NCI-H82 treated with DMSO at 0.1 percent for 48 hours (cell line): ENCODE measurements at regions not wholly inside any gene's neighbourhood (a gene's known extent, or its start where the extent isn't known, plus 50 kb on each side); places are given as distances from the start of the nearest gene placed in this dataset.
"Not testable (repeated sequence)": the region's sequence is repeated elsewhere in the genome, so short reads cannot be mapped to it uniquely, and the experiment has no call there.

Experiments used
- DNase-seq: peaks from one replicate; lab custom pipeline; 2025; ENCODE audit not compliant: unreplicated experiment; lab: John Stamatoyannopoulos, UW

DNA sequence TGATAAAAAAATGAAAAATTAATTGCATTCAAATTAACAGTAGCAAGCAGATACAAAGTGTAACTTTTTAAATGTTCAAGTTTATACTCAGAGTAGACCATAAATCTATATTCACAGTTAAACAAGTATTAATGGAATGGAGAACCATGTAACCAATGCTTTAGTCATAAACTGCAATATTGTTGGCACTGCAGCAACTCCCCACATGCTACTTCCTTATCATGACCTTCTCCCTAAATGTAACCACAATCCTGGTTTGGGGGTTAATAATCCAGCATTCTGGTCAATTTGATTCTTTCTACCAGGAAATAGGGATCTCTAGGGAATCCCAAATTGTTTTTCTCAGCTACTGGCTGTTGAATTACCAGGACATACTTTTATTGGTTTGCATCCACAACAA is 223.9 kb upstream of the DCAF8L1 start:
- DNase-seq, result no peak

DNA sequence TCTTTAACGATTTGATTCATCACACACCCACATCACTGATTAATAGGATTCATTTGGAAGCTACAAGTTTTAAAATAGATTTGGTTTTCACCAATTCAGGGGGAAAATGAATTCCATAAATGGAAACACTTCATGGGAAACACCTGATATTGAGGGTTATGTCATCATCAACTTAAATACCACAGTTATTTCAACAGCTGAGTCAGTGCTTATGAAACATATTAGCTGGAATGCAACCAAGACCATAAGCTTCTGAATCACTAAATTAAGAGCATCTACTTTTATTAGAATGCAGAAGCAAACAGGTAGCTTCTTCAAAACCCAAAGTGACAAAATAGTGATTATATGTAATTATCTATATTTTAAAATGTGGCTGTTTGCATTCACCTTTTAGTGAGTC is 207.8 kb upstream of the DCAF8L1 start:
- no peak for DNase-seq

DNA sequence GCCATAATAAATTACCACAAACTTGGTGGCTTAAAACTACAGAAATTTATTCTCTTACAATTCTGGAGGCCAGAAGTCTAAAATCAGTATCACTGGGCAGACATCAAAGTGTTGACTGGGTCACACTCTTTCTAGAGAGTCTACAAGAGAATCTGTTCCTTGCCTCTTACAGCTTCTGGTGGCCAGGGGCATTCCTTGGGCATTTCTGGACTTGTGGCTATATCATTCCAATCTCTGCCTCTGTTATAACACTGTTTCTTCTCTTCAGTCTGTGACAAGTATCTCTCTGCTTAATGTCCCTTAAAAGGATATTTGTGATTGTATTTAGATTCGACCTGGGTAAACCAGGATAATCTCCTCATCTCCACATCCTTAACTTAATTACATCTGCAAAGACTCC is 207.3 kb upstream of the DCAF8L1 start:
- no peak for DNase-seq

DNA sequence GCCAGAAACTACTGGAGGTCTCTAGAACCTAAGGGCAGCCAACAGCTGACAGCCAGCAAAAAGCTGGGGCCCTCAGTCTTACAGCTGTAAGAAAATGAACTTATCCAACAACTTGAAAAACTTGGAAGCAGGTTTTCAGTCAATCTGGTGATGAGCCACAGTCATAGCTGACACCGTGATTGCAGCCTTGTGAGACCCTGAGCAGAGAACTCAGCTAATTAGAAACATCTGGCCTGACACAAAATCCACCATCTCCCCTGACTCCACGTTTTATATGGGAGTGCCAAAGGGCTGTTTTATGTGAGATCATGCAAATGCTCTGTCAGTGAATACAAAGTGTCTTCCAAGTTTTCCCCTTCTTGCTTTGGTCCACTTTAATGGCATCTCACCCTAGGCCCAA is 198.8 kb upstream of the DCAF8L1 start:
- DNase-seq, result no peak

DNA sequence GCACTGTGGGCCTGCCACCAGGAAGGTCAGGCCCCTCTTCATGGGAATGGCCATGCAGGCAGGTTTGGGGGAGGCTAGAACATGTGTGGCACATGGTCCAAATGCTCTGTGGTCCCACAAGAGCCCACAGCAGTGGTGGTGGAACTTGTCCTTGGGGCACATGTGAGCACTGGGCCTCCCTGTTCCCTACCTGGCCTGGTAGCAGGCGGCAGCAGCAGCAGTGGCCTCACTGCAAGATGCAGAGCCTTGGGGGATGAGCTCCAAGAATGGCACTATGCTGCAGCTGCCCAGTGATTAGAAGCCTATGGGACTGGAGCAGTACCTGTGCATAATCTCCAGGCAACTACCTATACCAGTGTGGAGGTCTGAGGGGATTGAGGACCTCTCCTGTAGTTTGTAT is 197.0 kb upstream of the DCAF8L1 start:
- no peak for DNase-seq

DNA sequence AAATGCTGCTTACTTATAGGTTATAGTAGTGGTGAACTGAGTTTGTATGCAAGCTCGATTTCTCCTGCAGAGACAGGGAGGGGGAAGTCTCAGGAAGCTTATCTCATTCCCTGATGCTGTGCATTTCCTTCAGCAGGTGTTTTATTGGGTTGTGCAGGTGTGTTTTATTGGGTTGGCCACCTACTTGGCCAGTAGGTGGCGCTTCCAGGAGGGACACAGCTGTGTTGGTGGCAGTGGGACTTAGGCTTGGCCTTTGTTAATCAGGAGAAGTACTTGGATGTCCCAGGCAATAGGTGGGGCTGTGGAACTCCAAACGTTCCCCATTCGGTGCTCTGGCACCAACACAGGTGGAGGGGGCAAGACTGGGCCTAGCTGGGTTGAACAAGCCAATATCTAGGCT is 196.0 kb upstream of the DCAF8L1 start:
- no peak for DNase-seq

DNA sequence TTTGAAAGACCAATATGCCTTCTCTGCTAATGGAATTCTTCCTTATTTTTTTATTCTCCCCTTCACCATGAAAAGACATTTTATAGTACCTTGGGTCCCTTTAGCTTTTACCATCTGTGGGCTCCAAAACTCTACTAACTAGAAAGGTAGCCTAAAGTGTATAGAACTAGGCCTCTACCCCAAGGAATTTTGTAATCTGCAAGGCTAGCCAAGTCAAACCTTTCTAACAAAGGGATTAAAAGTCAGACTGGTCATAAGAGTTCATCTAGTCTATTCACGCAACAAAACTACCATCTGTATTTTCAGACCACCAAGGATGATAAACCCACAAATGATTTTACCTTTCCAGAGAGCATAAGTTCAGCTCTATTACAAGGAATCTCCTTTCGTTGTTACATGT is 189.5 kb upstream of the DCAF8L1 start:
- no peak for DNase-seq

DNA sequence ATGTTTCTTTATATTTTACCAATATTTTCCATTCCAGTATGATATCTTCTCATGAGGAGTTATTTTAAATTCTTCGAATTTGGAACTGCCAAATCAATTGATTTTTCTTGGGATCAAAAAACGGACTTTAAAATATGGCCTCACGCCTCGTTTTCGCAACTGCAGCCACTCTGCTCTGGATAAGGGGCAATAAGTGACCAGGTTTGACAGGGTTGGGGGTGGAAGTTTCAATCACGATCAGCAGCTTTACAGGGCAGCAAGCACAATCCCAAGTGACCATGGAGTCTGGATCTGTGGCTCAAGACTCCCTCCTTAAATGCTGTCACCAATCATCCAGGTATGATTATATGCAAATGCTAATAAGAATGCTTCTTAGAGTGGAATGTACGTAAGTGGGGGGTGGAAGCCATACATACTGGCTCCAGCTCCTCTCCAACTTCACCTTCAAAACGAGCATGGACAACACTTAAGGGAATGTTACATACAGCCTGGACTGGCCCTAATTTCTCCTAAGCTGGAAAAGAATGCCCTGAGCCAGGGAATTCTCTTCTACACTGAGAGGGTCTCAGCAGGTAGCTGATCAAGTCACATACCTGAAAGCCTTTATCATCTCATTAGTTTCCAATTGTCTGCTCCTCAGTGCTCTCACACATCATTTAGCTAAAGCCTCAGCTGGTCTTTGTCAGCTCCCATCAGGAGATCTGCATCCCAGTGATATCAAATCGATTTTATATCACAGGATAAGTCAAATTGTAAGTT is 176.9 kb upstream of the DCAF8L1 start:
- DNase-seq, result no peak

DNA sequence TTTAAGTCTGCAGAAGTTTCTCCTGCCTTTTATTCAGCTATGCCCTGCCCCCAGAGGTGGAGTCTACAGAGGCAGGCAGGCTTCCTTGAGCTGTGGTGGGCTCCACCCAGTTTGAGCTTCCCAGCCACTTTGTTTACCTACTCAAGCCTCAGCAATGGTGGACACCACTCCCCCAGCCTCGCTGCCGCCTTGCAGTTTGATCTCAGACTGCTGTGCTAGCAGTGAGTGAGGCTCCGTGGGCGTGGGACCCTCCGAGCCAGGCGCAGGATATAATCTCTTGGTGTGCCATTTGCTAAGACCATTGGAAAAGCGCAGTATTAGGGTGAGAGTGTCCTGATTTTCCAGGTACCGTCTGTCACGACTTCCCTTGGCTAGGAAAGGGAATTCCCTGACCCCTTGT is 171.0 kb upstream of the DCAF8L1 start:
- not testable (repeated sequence) for DNase-seq

DNA sequence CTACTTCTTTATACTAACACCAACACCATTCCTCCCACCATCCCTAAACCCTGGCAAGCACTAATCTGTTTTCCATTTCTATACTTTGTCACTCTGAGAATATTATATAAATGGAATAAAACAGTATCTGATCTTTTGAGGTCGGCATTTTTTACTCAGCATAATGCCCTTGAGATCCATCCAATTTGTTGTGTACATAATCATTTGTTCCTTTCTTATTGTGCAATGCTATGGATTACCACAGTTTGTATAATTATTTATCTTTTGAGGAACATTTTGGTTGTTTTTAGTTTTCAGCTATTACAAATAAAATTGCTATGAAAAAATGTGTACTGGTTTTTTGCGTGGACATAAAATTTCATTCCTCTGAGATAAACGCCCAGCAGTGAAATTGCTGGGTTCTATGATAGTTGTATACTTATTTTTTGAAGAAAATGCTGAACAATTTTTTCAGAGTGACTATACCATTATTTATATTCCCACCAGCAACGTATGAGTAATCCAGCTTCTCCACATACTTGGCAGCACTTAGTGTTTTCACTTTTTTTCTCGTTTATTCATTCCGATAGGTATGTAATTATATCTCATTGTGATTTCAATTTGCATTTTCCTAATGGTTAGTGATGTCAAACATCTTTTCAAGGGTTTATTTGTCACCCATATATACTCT is 154.3 kb upstream of the DCAF8L1 start:
- no peak for DNase-seq

DNA sequence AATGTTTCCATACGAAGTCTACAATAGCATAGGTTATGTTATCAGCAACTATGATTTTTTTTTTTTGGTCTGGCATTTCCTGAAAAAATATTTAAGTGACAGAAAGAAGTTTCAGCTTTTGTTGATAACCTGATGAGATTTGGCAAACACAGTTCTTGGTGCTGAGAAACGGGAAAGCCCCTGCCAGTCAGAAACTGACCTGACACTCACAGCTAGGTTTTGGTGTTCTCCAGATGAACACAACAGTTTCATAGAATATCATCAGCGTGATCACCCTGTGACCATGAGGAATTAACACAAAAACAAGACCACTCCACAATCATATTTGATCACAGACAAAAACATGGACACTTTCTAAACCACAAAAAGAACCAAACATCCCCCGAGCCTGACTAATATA is 152.5 kb upstream of the DCAF8L1 start:
- DNase-seq, result no peak

DNA sequence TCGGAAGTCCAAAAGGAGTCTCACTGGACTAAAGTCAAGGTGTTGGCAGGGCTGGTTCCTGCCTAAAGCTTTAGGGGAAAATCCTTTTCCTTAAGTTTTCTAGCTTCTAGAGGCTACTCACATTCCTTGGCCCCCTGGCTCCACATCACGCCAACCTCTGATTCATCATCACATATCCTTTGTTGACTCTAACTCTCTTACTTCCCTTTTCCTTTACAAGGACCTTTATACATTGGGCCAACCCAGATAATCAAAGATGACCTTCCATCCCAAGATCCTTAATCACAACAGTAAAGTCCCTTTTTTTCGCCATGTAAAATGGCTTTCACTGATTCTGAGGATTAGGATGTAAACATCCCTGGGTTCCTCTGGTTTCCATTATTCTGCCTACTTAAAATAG is 146.4 kb upstream of the DCAF8L1 start:
- DNase-seq, result no peak

DNA sequence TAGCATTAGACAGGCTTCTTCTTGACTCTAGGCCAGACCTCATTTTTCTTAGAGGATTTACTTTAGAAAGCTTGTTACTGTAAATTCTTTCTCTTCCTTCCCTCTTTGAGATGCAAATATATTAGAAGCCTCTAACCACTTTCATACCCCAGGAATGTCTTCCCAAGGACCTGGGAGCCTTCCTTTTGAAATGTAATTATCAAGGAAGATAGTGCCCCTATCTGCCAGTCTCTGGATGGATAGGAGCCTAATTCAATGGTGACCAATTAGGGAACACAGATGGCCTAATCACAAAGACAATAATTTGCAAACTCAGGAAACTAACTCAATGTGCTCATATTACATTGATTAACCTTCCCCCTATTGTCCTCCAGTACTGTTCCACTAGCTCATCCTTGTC is 145.6 kb upstream of the DCAF8L1 start:
- no peak for DNase-seq

DNA sequence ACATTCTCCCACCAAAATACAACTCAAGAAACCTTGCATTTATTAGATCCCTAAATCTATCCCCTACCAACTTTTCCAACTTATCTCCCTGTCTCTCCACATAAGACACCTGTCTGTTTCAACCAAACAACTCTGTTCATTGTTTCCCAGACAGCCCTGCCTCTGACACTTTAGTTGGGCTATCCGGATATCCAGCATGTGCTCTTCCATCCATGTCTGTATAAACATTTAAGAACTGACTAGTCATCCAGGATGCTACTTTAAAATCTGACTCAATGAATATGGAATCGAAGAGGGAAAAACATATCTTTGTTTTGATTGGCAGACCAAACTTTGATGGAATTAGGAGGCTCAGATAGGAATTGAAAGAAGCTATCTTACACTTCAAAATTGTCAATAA is 143.2 kb upstream of the DCAF8L1 start:
- DNase-seq, result no peak

DNA sequence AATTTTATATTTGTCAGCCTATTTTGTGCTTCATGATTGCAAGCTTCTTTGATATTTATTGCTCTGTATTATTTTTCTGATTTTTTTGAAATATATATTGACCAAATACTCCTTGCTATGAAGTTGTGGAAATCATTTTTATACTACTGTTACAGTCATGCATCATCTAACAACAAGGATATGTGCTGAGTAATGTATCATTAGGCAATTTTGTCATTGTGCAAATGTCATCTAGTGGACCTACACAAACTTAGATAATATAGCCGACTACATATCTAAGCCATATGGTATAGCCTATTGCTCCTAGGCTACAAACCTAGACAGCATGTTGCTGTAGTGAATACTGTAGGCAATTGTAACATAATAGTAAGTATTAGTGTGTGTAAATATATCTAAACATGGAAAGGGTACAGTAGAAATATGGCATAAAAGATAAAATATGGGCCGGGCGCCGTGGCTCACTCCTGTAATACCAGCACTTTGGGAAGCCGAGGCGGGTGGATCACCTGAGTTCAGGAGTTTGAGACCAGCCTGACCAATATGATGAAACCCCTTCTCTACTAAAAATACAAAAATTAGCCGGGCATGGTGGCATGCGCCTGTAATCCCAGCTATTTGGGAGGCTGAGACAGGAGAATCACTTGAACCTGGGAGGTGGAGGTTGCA is 139.5 kb upstream of the DCAF8L1 start:
- not testable (repeated sequence) for DNase-seq

DNA sequence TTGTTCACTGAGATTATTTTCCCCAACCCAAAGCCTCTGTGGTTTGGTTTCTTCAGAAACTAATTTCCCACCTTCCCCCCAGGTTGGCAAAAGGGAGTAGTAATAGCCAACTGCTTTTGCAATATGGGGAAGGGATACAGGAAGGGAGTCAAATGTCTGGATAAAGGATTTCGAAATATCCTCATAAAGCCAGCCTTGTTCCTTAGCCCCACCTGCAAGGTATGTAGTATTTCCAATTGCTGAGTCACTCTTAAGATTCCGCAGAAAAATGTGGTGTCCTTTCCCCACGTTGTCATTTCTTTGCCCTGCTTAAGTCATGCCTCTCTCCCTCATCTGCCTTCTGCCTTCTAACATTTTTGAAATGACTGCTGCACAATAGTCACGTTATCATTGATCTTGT is 138.8 kb upstream of the DCAF8L1 start:
- no peak for DNase-seq

DNA sequence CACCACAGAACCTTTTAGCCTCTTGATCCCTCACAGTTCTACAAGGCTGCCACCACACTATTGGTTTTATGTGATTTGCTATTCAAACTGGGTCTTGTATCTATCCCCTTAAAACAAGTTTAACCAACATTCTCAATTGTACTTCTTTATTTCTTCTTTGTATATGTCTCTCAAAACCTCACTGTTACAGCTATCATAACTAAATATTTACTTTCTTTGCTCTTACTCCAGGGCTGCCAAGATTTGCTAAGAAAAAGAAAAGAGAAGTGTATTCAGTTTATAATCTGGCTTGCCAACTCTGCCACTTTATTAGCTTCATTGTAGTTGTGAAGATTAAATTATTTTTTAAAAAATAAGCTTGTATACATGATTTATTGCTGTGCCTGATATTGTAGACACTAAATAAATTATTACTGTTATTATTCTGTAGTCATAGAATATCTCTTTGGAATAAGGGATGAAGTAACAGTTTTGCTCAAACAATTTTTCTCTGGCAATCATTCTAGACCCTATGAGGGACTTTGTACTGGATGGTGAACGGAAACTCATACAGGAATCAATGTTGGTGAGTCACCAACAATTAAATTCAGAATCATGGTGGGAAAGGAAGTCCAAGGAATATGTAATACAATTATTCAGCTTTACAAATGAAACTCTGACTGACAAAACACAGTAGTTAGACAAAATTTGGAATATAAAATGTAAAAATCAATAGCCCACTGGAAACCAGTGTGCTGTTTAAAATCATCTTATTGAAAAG is 127.1 kb upstream of the DCAF8L1 start:
- DNase-seq, result no peak

DNA sequence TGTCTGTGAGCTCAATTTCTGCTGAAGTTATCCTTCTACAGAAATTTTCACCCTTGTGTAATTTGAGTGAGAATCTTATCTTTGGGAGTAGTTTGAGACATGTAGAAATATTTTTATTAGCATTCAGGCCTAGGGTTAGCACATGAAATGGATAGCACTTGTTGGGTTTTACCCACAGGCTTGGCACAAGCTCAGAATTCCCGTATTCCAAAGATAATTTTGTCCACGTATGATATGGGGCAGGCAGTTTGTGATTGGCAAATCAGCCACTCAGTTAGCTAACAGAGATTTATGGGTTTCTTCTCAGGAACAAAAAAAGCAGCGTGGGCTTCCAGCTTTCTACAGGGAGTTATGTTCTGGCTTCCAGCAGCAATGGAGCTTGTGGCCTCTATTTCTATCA is 117.9 kb upstream of the DCAF8L1 start:
- DNase-seq, result no peak

DNA sequence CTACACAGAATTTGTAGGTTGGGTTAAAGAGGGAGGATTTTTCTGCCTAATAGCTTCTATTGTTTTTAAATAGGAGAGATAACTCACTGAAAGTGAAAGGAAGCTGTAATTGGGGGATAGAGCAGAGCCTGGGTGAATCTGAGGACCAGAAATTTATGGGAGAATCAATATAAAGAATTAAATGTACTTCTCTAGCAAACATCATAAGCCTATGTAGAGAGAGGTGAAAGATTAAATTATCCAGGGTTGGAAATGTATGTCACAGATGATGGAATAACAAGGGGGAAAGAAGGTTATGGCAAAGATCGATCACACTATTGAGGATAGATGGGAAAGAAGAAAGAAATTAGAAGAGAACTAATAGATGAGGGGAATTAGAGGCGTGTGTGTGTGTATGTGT is 104.4 kb upstream of the DCAF8L1 start:
- DNase-seq, result no peak

DNA sequence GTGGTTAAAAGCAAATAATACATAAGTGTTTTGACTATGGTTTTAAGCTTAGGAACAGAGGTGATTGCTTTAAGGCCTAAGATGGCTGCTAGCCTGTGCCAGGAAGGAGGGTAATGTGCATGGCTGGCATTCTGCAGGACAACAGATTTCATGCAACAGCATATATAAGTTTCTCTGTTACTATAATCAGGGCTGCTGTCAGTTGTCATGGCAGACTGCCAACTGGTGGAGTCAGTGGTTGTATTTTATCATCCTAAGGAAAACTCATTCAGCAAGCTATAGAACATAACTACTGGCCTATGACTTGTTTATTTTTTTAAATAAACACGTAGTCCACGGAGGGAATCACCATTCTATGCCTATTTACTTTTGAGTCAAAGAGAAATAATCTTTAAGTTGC is 77.7 kb upstream of the DCAF8L1 start:
- no peak for DNase-seq

DNA sequence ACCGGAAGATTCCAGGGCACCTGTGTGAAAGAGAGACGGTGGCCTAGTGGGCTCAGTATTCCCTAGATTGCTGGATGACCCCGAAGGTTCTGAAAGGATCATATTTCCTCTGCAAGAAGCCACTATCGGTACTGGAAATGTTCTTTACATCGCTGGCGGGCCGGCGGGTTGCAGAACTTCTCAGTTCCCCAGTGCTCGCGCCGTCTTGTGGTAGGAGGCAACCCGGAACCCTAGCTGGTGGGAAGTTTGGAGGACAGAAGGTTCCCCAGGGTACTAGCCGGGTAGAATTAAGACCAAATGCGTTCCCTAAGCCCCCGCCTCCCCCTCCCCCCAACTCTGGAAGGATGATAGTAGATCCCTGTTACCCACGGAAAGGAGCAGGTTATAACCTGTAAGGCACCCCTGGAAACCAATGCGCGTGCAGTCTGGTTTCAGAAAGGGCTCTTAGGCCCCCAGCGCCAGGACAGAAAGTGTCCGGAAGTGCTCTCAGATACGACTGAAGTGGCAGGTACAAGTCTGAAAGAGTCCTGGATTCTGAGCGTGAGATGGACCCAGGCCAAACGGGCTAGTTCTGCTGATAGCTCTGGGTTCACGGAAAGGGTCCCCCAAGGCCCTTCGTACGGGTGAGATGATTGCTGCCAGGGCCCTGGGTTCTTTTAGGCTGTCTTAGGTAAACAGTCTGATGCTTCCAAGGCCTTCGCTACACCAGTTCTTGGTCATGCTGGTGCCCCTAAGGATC is 61.7 kb upstream of the DCAF8L1 start:
- DNase-seq, result no peak
